Inflammatory macrophage (primary cell): ENCODE measurements at regions not wholly inside any gene's neighbourhood (a gene's known extent, or its start where the extent isn't known, plus 50 kb on each side); places are given as distances from the start of the nearest gene placed in this dataset.

ENCODE experiments used
- DNase-seq, 2 donors: peaks; one replicate each; pipeline ENCODE4 v3.0.0-alpha.2; 2020 to 2022

DNA sequence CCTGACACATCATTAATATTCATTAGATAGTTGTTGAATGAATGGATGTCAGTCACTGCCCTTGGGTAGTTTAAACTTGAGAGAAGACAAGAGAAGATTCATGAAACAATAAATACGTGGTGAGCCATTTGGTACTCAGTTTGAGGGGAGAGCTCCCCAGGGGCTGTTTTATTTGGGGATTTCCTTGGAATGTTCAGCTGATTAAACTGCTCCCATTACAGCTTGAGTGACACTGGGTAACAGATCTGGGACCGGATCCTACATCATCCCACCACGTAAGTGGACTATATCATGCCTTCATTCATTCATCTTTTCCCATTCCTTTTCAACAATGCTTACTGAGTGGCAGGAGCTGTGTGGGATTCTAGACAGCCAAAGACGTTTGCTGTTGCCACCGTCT lies 162.0 kb downstream of the FAT3 start:
- no peak for DNase-seq

GRCh38 chr11:92387859-92388258 lies 163.2 kb downstream of the FAT3 start:
- no peak for DNase-seq

DNA sequence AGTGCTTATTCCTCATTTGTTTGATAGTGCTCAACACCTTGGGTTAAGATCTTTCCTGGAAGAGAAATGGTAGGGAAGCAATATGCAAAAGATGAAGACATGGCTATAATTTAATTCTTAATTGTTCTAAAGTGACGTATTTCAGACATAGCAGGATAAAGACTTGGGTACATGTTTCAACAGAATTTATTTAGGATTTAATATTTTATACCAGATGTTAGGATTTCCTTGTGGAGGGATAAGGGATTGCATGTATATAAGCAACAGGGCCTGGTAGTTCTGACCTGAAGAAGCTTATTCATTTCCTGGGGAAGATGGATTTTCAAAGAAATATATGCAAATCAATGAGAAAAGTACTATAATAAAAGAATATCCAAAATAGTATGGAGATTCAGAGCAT lies 163.8 kb downstream of the FAT3 start:
- DNase-seq = no peak

GRCh38 chr11:92390783-92391182 lies 166.2 kb downstream of the FAT3 start:
- no peak for DNase-seq

DNA sequence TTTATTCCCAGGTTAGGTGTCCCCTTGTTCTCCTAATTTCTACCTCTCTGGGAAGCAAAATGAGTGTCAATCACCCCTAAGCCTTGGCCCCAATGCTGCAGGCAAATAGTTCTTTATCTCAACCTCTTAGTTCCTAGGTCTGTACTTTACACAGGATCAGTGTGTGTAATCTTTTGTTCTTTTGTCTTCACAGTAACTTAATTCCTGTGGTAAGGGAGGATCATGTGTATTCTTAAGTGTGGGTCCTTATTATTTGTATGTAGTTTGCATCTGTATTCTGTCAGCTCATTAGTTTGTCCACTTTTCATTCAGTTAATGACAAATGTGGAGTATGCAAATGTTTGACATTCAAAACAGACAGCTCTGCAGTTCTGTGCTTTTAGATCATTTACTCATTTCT lies 166.7 kb downstream of the FAT3 start:
- no peak for DNase-seq

GRCh38 chr11:92391808-92392207 lies 167.2 kb downstream of the FAT3 start:
- DNase-seq = no peak

- no peak for DNase-seq
Observed at GRCh38 chr11:92393218-92393617, 168.6 kb downstream of the FAT3 start.

GRCh38 chr11:92396133-92396532 lies 171.5 kb downstream of the FAT3 start:
- DNase-seq = no peak

DNA sequence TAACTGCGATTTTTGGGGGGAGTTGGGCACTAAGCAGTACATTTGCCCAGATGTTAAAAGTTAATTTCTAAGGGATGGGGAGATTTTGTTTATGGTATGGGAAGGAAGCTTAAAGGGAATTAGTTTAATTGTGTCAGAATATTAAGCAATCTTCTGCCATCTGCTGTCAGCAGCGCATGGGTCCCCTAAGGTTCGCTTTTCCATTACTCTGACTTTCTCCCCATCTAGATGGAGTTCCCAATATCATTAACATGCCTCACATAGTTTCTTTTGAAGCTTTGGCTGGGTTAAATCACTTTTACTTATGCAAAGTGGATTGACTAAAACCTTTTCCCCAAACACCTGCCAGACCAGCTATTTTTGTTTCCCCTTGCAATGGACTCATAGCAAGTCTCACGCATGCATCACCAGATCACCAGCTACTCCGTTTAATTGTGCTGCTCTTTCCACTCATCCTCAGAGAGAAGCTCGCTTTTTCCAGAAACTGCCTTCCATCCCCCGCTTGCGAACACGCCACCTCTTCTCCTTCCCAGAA lies 172.7 kb downstream of the FAT3 start:
- no peak for DNase-seq

GRCh38 chr11:92399705-92400104 lies 175.1 kb downstream of the FAT3 start:
- no peak for DNase-seq

- no peak for DNase-seq
Observed at GRCh38 chr11:92401520-92401919, 176.9 kb downstream of the FAT3 start.

- no peak for DNase-seq
Observed at GRCh38 chr11:92406472-92406871, 181.9 kb downstream of the FAT3 start.

DNA sequence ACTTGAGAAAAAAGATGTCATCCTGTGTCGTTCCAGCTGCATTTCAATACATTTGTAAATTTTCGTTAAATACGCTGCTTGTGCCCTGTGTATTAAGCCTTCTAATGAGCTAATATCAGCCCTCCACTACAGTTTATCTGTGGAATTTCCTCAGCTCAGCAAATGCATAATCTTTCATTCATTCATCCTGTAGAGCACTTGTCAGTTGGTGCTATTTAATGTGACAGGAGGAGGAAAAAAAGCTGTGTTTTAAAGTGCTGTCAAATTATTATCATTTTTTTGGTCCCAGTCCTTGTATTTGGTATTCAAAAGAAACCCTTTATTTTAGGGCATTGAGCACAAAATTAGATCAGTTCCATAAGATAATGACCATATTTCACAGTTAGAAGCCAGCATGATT lies 184.7 kb downstream of the FAT3 start:
- DNase-seq = no peak

- DNase-seq = no peak
Observed at GRCh38 chr11:92409956-92410355, 185.3 kb downstream of the FAT3 start.

DNA sequence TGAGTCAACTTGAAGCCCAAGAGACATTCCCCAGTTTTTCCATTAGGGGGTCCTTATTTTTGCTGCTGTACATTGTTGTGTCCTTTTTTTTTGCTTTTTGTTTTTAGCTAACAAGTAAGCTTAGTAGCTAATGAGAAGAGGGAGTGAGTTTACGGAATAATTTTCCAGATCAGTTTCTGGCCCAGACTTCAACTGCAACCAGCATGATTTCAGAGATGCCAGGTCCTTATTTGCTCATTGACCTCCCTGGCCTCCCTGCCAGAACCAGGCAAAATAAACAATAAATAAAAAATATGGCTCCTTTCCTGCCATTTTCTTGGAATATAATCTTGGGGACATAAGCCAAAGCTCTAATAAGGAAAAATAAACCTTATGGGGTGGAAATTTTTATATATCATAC lies 185.9 kb downstream of the FAT3 start:
- DNase-seq = no peak

GRCh38 chr11:92411431-92411830 lies 186.8 kb downstream of the FAT3 start:
- DNase-seq = no peak

DNA sequence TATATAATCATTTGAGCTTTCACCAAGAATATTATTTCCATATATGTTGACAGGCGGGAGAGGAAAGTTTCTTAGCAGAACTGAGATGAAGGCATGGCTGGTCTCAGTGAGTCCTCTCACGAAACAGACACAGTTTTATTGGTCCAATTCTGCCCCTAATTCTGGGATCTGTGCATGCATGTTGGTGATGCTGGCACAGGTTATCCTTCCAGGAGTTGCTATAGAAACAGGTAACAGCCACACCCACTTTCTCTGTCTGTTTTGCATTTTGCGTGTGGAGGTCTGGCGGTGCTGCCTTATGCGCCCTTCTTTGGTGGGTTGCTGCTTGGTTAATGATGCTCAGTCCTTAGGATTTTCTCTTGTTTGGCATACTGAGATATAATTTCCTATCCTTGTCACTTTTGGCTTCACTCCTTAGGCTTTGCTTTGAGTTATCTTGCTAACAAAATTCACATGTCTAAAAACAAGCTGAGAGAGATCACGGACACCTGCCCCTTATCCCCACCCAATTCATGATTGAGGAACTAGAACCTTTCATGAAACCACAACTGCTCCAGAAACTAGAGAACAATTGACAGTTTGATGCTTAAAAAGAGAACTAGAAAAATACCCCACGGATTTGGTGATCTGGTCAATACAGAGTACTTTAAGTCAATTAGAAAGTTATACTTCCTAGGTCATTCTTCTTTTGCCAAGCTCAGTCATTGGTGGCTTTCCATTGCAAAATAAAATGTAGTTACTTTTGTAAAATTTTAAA lies 189.3 kb downstream of the FAT3 start:
- no peak for DNase-seq

- no peak for DNase-seq
Observed at GRCh38 chr11:92416971-92417725, 192.5 kb downstream of the FAT3 start.

DNA sequence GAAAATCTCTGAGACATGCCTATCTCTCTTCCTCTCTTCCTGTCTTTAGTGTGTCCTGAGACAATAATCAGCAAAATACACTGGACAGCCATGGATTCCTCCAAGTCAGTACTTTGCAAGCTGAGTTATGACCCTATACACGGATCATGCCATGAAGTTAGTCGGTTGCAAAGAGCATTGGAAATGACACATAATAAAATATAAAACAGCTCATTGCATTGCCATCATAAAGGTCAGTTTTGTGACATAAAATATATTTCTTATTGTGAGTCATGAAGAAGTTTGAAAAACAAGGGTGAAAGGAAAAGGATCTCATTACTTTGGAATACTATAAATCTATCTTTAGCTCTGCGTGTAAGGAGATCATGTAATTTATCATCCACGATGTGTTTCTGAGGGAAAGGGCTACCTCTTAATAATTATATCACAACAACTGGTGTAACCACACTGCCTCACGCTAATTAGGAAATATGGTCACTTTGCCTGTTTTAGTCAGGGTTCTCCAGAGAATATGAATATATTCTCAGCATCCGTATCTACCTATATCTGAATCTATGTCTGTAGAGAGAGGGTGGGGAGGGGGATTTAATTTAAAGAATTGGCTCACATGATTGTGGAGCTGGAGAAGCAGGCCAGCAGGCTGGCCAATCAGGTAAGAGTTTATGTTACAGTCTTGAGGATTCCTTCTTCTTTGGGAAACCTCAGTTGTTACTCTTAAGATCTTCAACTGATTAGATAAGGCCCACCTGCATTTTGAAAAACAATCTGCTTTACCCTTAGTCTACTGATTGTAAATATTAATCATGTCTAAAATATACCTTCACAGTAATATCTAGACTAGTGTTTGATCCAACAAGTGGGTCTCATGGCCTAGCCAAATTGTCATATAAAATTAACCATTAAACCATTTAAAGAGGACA lies 198.8 kb downstream of the FAT3 start:
- no peak for DNase-seq

- no peak for DNase-seq
Observed at GRCh38 chr11:92424281-92424680, 199.7 kb downstream of the FAT3 start.

- DNase-seq = no peak
Observed at GRCh38 chr11:92425127-92425526, 200.5 kb downstream of the FAT3 start.

DNA sequence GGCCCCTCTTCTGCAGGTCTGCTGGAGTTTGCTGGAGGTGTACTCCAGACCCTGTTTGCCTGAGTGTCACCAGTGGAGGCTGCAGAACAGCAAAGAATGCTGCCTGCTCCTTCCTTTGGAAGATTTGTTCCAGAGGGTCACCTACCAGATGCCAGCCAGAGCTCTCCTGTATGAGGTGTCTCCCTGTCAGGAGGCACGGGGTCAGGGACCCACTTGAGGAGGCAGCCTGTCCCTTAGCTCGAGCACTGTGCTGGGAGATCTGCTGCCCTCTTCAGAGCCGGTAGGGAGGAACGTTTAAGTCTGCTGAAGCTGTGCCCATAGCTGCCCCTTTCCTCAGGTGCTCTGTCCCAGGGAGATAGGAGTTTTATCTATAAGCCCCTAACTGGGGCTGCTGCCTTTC lies 207.9 kb downstream of the FAT3 start:
- DNase-seq = no peak
